ENCODE measurements at regions not wholly inside any gene's neighbourhood (a gene's known extent, or its start where the extent isn't known, plus 50 kb on each side); places are given as distances from the start of the nearest gene placed in this dataset.

DNA sequence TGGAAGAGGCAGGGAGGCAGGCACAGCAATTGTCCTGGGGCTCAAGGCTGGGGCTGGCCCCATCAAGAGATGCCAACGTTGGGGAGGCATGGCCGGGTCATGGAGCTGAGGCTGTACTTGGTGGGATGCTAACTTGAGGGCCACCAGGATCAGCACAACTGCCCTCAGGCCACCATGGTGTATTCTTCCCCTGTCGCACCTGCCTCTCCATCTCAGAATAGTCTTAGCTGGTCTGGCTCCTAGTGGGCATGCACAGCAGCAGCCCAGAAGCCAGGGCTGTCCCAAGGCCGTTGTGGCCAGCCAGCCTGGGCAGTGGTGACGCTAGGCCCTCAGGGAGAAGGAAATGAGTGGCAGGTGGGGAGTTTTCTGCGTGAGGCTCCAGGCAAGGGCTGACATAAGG lies 91.3 kb downstream of the DHCR7 start:
- no peak for DNase-seq (ENCODE audit: low spot score)

GRCh38 chr11:71356280-71356876 lies 91.8 kb downstream of the DHCR7 start:
- no peak for DNase-seq (ENCODE audit: low spot score)

DNA sequence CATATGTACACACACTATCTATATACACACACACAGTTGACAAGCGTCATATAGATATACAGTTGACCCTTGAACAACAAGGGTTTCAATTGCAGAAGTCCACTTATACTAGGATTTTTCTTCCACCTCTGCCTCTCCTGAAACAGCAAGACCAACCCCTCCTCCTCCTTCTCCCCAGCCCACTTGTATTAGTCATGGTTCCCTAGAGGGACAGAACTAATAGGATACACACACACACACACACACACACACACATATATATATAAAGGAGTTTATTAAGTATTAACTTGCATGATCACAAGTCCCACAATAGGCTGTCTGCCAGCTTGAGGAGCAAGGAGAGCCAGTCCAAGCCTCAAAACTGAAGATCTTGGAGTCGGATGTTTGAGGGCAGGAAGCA lies 92.9 kb downstream of the DHCR7 start:
- DNase-seq (ENCODE audit: low spot score), result no peak

DNA sequence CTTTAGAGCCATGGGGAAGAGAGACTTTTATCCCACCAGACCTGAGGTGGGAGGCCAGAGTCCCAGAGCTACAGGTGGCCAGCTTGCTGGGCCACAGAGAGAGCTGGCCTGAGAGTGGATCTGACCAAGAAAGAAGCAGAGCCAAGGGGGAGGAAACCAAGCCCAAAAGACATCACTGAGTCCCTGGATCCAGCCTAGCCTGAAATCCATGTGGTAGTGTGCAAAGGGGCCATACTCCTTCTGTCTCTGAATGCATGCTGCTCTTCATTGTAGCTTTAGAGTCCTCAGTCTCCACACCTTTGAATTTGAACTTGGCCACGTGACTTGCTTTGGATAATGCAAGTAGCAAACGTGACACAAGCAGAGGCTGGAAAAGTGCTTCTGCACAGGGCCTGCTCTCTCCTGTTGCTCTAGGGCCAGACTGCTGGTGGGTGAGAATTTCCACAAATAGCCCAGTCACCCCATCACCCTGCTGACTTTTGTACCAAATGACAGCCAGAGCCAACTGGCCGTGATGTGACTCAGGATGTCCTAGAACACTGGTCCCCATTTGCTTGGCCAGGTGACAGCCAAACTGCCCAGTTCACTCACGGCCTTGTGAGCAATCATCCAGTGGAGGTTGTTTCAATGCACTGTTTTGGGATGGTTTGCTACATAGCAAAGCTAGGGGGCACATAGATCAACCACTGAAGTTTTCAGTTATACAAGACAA lies 93.6 kb downstream of the DHCR7 start:
- no peak for DNase-seq (ENCODE audit: low spot score)

DNA sequence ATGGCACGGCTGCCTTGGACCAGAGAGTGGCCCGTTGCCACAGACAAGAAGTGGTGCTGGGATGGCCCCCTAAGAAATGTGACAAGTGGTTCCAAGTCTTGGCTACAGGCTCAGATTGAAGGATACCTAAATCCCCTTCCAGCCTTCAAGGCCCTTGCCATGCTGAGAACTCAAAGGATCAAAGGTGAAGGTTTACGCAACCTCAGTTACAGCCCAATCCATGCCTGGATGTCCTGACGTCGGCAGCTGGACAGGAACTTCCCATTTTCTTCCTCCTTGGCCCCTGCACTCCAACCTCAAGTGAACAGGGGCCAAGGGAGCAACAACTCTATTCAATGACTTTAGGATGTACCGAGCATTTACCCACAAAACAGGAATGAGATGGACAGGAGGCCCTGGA lies 95.4 kb downstream of the DHCR7 start:
- DNase-seq (ENCODE audit: low spot score), result no peak

GRCh38 chr11:71352226-71352625 lies 96.0 kb downstream of the DHCR7 start:
- no peak for DNase-seq (ENCODE audit: low spot score)

- no peak for DNase-seq (ENCODE audit: low spot score)
Measured at GRCh38 chr11:71349627-71350026, 97.2 kb upstream of the SHANK2 start.

DNA sequence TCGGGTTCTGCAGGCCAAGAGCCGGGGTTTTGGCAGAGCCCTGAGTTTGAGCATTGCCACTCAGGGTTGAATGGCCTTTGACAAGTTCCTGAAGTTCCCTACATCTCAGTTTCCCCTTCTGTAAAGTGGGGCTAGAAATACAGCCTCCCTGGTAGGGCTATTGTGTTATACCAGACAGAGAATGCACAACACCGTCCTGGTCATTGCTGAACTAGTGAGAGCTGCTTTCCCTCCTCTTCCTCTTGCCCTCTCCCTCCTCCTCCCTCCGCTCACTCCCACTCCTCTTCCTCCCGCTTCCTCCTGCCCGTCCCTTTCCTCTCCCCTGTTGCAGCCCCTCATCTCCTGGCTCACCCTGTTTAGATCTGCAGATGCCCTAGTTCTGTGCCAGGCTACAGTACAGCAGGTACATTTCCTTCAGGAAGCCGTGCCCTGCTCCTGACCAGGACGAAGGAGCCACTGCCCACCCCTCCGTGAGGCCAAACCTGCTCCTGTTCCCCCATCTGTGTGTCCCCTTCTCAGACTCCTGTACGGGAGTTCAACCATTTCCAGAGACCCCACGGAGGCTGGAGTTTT lies 91.5 kb upstream of the SHANK2 start:
- DNase-seq (ENCODE audit: low spot score), result no peak

- DNase-seq (ENCODE audit: low spot score), result no peak
Measured at GRCh38 chr11:71342951-71343827, 90.8 kb upstream of the SHANK2 start.

DNA sequence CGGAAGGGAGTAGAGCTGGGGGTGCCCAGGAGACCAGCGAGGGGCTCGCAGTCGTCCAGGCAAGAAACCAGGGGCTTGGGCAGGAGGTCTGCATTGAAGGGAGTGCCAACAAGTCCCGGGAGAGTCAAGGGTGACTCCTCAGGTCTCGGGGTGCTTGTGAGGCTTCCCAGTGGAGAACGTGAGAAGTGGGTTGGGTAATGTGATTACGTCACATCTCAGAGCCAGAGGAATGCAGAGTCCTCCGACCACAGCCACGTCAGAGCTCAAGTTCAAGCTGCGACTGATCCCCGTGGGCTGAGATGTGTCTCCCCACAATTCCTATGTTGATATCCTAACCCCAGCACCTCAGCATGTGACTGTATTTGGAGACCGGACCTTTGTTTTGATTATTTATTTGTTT lies 89.7 kb upstream of the SHANK2 start:
- no peak for DNase-seq (ENCODE audit: low spot score)

DNA sequence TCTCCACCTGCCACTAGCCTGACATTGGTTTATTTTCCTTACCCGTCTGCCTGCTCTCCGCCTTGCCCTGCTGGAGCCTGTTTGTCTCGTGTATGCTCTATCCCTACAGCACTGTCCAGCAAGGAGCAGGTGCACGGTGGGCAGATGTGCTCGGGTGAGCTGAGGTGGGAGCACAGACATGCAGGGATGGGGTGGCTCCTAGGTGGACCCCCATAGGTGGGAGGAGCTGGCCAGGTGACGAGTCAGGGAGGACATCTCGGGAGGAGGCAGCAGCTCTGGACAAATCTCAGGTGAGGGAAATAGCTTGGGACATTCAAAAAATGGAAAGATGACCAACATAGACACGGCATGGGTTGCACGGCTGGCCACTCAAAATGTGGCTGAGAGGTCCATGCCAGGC lies 89.2 kb upstream of the SHANK2 start:
- DNase-seq (ENCODE audit: low spot score), result no peak

- no peak for DNase-seq (ENCODE audit: low spot score)
Measured at GRCh38 chr11:71341173-71341572, 88.8 kb upstream of the SHANK2 start.

- no peak for DNase-seq (ENCODE audit: low spot score)
Measured at GRCh38 chr11:71340086-71340606, 87.8 kb upstream of the SHANK2 start.

DNA sequence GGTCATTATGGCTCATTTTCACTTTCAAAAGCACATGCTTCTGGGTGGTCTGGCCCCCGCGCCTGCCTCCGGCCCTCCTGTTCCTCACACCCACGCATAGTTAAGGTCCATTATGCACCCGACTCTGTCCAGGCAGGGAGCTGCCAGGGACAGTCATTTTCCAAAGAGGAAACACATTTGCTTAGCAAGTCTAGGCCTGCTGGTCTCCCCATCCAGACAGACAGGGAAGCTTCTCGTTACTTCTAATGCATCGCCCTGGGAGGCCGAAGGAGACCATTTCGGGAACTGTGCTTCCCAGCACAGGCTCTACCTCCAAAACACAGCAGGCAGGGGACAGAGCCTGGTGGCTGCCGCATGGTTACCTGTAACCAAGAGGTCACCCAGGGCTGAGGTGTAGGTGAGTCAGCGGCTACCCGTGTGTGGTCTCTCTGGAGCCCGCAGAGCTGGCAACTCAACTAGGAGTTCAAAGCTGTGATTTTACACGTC lies 87.1 kb upstream of the SHANK2 start:
- no peak for DNase-seq (ENCODE audit: low spot score)

GRCh38 chr11:71338801-71339395 lies 86.5 kb upstream of the SHANK2 start:
- no peak for DNase-seq (ENCODE audit: low spot score)

- DNase-seq (ENCODE audit: low spot score), result no peak
Measured at GRCh38 chr11:71336996-71337754, 84.8 kb upstream of the SHANK2 start.

DNA sequence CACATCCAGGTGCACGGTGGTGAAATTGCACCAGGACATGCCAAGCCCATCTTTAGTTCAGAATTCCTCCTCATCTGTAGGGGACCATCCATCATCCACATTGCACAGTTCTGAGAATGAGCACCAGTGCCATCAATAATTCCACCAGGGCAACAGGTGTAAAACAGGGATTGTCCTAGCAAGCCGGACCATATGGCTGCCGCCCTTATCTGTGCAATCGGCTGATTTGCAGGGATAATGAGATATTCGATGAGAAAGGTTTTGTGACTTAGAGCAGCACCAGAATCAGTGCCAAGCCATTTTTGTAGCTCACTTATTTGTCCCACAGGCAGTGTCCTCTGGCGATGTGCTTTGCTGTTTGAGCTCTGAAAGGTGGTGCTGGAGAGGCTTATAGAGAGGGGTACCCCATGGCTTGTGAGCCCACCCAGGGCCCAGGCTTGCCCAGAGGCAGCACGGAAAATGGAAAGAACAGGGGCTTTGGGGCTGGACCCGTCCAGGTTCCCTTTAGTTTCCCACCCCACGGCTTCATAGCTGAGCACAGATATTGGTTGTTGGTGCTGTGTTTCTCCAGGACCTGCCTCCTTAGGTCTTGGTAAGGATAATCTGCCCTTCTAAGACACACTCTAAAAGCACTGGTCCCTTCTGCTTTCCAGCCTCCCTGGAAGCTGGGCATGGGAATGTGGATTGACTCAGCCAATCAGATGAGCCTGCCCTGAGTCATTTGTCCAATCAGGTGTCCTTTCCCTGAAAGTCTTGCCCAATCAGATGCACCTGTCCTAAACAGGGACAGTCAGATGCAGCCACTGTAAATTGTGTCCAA lies 84.0 kb upstream of the SHANK2 start:
- DNase-seq (ENCODE audit: low spot score), result no peak

- no peak for DNase-seq (ENCODE audit: low spot score)
Measured at GRCh38 chr11:71335371-71335770, 83.0 kb upstream of the SHANK2 start.

DNA sequence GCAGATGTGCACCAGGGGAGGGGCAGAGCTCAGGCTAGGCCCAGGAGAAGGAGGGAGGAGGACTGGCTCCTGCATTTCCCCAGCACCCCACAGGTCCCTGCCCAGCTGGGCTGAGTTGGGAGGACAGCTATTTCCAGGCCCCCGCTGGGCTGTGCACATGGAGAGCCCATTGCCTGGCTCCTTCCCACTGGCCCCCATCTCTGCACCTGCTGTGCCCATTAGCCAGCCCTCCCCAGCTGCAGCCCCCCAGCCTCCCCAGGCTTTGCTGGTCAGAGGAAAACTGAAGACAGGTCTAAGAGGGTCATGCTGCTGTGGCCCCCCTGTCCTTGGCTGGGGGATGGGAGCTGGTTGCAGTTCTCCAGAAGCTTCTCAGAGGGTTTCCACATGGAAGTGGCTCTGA lies 81.8 kb upstream of the SHANK2 start:
- no peak for DNase-seq (ENCODE audit: low spot score)

- no peak for DNase-seq (ENCODE audit: low spot score)
Measured at GRCh38 chr11:71333473-71333872, 81.1 kb upstream of the SHANK2 start.
